Duodenal mucosa (tissue), 2 donors: ENCODE measurements at regions not wholly inside any gene's neighbourhood (a gene's known extent, or its start where the extent isn't known, plus 50 kb on each side); places are given as distances from the start of the nearest gene placed in this dataset.

Source experiments
- H3K27ac ChIP-seq: one replicate; pipeline ENCODE4 v1.7.0; 2013; ENCODE audit warnings: low read depth, low read length
- H3K27me3 ChIP-seq, 2 donors: one replicate each; pipeline ENCODE4 v1.7.0; 2013; ENCODE audit warnings: low read length in 2 of 2, control low read depth in 1 of 2; ENCODE audit not compliant: insufficient read depth in 2 of 2, control insufficient read depth in 1 of 2
- H3K36me3 ChIP-seq, 2 donors: one replicate each; pipeline ENCODE4 v1.7.0; 2013; ENCODE audit warnings: low read length in 2 of 2, control low read depth in 1 of 2; ENCODE audit not compliant: insufficient read depth in 2 of 2, control insufficient read depth in 1 of 2
- H3K4me1 ChIP-seq, 2 donors: one replicate each; pipeline ENCODE4 v1.7.0; 2013; ENCODE audit warnings: low read length in 2 of 2, control low read depth in 1 of 2; ENCODE audit not compliant: insufficient read depth in 2 of 2, control insufficient read depth in 1 of 2
- H3K4me3 ChIP-seq, 2 donors: one replicate each; pipeline ENCODE4 v1.7.0; 2013; ENCODE audit warnings: low read length in 2 of 2, low read depth in 1 of 2
- H3K9ac ChIP-seq, 2 donors: one replicate each; pipeline ENCODE4 v1.7.0; 2013; ENCODE audit warnings: low read length in 2 of 2, low read depth in 1 of 2
- H3K9me3 ChIP-seq, 2 donors: one replicate each; pipeline ENCODE4 v1.7.0; 2013; ENCODE audit warnings: low read length in 2 of 2, control low read depth in 1 of 2; ENCODE audit not compliant: control insufficient read depth in 1 of 2

DNA sequence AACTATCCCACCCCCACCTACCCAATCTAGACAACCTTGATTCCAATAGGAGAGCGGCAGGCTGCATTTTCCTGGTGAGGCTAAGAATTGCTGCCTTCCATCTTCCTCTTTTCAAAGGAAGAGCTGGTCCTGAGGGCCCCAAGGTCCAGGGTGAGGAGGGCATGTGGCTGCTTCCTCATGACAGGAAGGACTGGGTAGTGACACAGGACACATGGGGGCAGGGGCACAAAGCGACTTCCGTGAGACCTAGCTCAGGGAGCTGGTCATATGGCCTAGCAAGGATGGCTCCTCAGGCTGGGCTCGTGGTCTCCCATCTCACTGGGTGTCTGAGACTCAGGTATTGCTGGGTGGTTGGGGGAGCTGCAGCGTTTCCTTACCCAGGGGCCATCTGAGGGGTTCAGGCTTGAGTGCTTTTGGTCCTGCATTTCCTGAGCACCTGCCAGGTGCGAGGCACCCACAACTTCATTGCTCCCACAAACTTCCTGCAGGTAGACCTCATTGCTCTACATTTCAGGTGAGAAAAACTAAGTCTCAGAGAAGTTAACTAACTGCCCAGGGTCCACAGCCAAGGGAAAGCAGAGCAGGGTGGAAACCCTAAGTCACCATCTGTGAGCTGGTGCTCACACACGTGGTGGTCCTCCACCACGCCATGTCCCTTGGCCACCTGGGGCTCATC is 160.0 kb upstream of the TLE3 start:
- Histone ChIP-seq H3K27ac (no peak overlapping the region), H3K9ac (no peak overlapping the region), H3K27me3 (peaks cover 3 to 8% of the 10 kb centered on the region in 2 donors), H3K36me3 (no peaks in the 10 kb centered on the region), H3K4me1 (peaks cover 11 to 29% of the 10 kb centered on the region in 2 donors), H3K9me3 (no peaks in the 10 kb centered on the region), H3K4me3 (no peak overlapping the region)

DNA sequence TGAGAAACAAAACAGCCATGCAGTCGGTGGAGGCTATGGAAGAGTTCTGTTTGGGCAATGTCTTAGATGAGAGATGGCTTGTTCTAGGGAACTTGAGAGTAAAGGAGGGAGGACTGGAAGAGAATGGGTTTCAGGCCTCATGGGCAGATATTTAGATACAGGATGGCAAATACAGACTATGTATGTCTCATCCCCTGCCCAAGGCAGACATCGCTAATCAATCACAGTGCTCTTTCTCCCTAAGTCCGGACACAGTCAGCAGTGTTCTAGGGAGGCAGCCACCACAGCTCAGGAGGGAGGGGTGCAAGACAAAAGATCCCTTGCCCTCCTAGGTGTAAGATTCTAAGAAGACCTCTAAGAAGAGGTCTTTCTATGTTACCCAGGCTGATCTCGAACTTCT is 159.3 kb upstream of the TLE3 start:
- Histone ChIP-seq H3K9ac (no peak overlapping the region), H3K27me3 (peaks cover 3 to 8% of the 10 kb centered on the region in 2 donors), H3K27ac (no peak overlapping the region)

DNA sequence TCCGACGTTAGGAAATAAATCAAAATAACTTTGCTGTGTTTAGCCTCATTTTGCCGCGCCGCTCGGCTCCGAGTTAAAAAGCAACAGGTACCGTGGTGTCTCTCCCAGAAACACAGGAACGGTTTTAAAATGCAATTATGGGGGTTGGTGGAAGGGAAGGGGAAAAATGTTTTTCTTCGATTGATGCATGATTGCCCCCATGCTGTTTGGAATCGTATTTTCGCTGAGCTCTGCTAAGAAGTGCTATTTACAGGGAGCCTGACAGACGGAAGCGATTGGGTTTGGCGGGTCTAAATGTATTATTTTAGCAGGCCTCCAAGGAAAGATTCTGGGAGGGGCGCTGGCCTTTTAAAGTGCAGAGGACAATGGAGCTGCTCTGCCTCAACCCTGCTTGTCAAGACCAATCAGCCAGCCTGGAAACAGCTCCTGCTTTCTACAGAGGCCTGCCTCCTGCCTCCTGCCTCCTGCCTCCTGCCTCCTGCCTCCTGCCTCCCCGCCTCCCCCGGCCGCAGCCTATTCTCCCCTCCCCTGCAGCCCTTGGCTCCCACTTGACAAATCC is 156.7 kb upstream of the TLE3 start:
- Histone ChIP-seq H3K9ac (no peak overlapping the region), H3K4me1 (peaks cover 15 to 26% of the 10 kb centered on the region in 2 donors), H3K4me3 (no peak overlapping the region), H3K9me3 (no peaks in the 10 kb centered on the region), H3K27me3 (peaks cover 3 to 8% of the 10 kb centered on the region in 2 donors), H3K27ac (no peak overlapping the region), H3K36me3 (no peaks in the 10 kb centered on the region)

More for the DNA sequence above, 159.3 kb upstream of the TLE3 start:
- Histone ChIP-seq H3K4me1 (peaks cover 11 to 27% of the 10 kb centered on the region in 2 donors), H3K4me3 (no peak overlapping the region), H3K36me3 (no peaks in the 10 kb centered on the region), H3K9me3 (no peaks in the 10 kb centered on the region)

DNA sequence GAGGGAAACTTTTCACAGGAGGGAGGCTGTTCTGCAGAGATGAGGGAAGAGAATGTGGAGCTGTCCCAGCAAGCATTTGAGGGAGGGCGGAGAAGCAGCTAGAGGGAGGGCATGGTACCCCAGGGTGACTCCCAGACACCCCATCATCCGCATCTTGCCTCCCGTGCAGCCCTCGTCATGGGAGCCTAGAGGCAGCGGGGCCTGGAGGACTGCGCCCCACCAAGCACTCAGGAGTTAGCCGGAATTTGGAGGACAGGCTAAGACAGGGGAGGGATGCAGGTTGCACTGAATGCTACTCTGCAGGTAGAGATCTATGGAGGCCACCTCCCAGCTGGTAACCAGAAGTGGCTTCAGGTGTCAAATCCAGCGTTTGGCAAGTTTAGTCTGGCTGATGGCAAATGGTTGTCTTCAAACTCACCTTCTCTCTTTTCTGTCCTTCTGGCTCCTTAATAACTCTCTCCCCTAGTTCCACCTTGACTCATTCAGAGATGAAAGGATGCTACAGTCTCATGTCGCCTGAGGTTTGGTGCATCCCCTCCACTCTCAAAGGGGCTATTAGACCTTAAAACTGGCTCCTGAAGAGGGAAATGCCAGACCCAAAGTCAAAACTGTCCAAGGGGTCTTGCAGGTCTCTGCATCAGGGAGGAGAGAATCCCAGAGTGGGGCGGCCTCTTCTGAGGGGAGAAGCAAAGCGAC is 155.9 kb upstream of the TLE3 start:
- Histone ChIP-seq H3K4me1 (peaks cover 10 to 20% of the 10 kb centered on the region in 2 donors), H3K36me3 (no peaks in the 10 kb centered on the region), H3K9me3 (no peaks in the 10 kb centered on the region), H3K27me3 (peaks cover 3 to 8% of the 10 kb centered on the region in 2 donors), H3K9ac (no peak overlapping the region), H3K27ac (no peak overlapping the region), H3K4me3 (no peak overlapping the region)

DNA sequence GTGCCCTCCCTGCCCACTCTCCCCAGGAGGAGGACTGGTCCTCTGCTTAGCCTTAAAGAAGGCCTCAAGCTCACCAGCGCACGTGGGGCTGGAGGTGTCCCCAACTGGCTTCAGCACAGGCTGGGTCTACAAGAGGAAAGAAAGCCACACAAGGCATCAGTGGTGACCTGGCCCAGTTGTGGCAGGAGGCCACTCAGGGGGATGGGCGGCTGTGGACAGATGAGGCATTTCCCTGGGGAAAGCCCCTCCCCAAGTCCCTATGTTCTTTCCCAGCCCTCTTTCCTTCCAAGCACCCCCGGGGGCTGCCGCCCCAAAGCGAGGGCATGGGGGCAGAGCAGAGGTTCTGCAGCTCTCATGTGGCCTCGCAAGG is 155.2 kb upstream of the TLE3 start:
- Histone ChIP-seq H3K9me3 (no peaks in the 10 kb centered on the region), H3K9ac (no peak overlapping the region), H3K27me3 (peaks cover 3 to 8% of the 10 kb centered on the region in 2 donors), H3K27ac (no peak overlapping the region), H3K4me3 (no peak overlapping the region), H3K36me3 (no peaks in the 10 kb centered on the region), H3K4me1 (peaks cover 15 to 19% of the 10 kb centered on the region in 2 donors)

DNA sequence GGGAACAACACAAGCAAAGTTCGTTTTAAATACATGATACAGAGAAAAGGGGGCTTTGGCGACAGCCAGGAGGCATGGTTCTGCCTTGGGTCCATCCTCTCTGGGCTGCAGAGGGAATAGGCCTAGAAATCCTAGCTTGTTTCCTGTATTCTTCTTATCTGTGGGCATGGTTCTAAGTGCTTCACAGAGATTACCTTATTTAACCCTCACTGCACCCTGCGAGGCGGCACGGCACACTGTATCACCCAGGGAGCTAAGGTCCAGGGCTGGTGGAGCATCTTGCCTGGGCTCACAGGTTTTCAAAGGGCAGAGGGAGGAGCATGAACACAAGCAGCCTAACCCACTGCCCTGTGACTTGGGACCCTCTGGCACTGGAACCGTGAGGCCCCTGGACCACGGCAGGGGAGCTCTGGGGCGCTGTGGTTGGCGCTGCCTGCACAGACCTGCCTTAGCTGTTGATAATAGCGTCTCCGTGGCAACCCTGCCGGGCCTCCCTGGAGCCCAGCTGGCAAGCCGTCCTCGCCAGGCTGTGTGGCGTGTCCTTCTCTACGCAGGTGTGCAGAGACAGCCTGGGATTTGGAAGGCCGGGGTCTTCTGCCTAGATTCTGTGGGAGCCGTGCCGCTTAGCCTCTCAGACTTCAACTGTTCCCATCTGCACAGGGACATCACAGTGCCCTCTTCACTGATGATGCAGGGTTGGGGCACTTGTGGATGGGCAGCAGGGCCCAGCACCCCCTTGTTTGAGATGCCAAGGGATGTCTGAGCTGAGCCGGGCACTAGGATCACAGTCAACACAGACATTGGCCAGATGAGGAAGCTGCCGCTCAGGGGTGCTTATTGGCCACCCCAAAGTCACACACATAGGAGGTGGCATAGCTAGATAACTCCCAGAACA is 154.6 kb upstream of the TLE3 start:
- no peak overlapping the region for H3K9ac ChIP-seq
- H3K27ac ChIP-seq: no peak overlapping the region
- H3K4me1 ChIP-seq: peaks cover 14 to 15% of the 10 kb centered on the region in 2 donors
- no peaks in the 10 kb centered on the region for H3K36me3 ChIP-seq
- H3K27me3 ChIP-seq: peaks cover 3 to 8% of the 10 kb centered on the region in 2 donors
- H3K9me3 ChIP-seq: no peaks in the 10 kb centered on the region
- H3K4me3 ChIP-seq: no peak overlapping the region

DNA sequence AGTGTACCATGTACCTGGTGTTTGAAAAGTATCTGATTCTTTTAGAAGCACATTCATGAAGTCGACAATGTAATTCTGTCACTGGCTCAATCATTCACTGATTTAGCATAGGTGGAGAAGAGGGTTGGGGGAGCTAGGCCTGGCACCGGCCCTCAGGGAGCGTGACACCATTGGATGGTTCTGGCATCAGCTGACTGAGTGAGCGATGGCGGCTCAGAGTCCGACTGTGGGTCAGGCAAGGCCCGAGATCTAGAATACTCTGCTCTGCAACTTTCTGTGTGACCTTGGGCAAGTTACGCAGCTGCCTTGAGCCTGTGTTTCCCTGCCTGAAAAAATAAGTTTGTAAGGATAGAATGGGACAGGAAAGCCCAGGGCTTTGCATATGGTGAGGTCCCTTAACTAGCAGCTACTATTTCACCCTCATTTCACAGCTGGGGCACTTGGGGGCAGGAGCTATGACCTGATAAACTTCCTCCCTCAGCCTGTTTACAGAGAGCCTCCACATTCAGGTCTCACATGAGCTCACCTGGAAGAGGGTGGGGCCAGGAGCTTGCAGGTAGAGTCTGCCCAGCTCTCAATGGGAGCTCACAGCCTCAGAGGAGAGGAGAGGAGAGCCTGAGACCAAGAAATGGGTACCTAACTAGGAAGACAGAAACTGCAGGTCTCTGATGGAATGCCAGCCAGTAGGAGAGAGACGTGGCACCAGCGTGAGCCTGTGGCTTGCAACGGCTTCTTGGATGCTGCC is 153.7 kb upstream of the TLE3 start:
- Histone ChIP-seq H3K4me3 (no peak overlapping the region), H3K27ac (no peak overlapping the region), H3K4me1 (peaks cover 14 to 20% of the 10 kb centered on the region in 2 donors), H3K36me3 (no peaks in the 10 kb centered on the region), H3K9me3 (no peaks in the 10 kb centered on the region), H3K9ac (no peak overlapping the region), H3K27me3 (peaks cover 3 to 8% of the 10 kb centered on the region in 2 donors)

DNA sequence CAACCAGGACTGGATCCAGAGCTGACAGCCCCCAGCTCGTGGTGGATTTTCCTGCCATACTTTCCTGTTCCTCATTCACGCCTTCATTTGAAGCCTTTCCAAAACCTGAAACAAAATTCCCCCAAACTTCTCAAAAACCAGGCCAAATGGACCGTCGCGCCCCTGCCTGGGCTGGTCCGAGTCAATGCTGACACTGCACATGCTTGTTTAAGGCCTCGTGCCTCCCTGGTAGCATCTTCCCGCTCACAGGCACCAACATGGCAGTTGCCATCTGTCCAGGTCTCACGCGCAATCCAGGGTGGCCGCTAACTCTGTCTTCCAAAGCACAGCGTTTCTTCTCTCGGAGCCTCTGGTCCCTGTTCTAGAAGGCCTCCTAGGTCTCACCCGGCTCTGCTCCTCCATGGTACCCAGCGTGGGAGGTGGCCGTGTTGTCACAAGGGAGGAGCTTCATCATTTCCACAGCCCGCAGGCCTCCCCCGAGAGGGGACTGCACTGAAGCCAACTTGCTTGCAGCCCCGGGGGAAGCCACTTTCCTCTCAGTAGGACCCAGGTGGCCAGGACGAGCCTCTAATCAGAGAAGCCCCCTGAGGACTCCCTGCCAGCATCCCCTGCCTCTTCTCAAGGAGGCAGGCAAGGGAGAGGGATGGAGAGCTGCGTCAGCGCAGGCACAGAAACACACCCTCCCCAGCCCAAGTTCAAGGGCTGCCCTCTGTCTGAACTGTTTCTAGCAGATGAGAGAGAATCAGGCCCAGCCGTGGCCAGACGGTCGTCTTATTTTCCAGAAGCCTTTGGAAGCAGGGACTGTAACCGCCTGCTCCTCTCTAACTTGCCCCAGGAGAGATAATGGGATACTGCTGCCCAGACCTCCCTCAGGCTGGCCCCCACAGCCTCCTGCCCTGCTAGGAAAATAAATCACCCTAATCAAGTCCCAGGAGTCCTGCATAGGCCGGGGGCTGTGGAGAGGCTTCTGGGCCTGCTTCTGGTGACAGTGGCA is 152.8 kb upstream of the TLE3 start:
- no peaks in the 10 kb centered on the region for H3K9me3 ChIP-seq
- H3K4me1 ChIP-seq: peaks cover 19 to 25% of the 10 kb centered on the region in 2 donors
- H3K27me3 ChIP-seq: peaks cover 0 to 3% of the 10 kb centered on the region in 2 donors
- H3K4me3 ChIP-seq: no peak overlapping the region
- no peaks in the 10 kb centered on the region for H3K36me3 ChIP-seq
- no peak overlapping the region for H3K27ac ChIP-seq
- no peak overlapping the region for H3K9ac ChIP-seq

DNA sequence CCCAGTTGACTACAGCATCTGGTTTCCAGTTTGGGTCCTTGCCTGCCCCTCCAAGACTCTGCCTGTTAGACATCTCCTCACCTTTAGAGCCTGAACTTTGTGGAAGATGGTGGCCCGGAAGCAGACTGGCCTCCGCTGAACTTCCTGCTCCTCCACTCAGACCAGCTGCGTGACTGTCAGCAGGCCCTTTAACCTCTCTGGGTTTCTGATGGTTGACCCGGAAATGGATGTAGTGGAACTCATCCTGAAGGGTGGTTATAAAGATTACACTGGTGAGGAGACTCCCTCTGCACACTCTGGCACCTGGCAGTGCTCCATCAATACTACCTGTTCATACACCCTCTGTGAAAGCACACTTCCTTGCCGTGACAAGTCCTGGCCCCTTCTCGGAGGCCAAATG is 151.9 kb upstream of the TLE3 start:
- no peak overlapping the region for H3K9ac ChIP-seq
- no peak overlapping the region for H3K4me3 ChIP-seq
- peaks cover 0 to 3% of the 10 kb centered on the region in 2 donors for H3K27me3 ChIP-seq
- H3K9me3 ChIP-seq: no peaks in the 10 kb centered on the region
- H3K36me3 ChIP-seq: no peaks in the 10 kb centered on the region
- H3K27ac ChIP-seq: no peak overlapping the region
- H3K4me1 ChIP-seq: peaks cover 19 to 25% of the 10 kb centered on the region in 2 donors
